HUDEP-2 (cell line): ENCODE measurements at regions not wholly inside any gene's neighbourhood (a gene's known extent, or its start where the extent isn't known, plus 50 kb on each side); places are given as distances from the start of the nearest gene placed in this dataset.
"Not testable (repeated sequence)": the region's sequence is repeated elsewhere in the genome, so short reads cannot be mapped to it uniquely, and the experiment has no call there.

ENCODE experiments used
- DNase-seq, 76 experiments: peaks; one replicate each; lab custom pipeline; 2025; ENCODE audit not compliant: unreplicated experiment in 76 of 76; lab: John Stamatoyannopoulos, UW

DNA sequence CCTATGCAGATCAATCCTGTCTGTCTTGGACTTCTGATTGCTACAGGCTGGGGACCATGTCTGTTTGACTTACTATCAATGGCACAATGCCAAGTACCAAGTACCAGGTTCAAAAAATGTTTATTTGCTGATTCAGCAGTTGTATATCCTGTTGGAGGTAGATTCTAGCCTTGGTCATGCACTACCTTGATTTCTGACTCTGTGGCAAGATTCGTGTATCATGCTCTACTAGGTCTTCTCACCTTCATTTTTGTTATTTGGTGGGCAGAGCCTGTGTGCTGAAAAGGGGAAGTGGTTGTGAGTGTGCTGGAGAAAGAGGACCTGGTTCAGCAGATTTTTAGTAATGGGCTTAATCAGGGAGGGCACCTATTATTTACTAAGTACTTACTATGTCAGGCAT is 192.4 kb upstream of the MYLIP start:
- peak in 3 of 76 experiments; percentile 8 to 18 (median 9) for DNase-seq

GRCh38 chr6:15935661-15936060 is 193.2 kb upstream of the MYLIP start:
- no peak for DNase-seq

- DNase-seq: not testable (repeated sequence)
Measured at GRCh38 chr6:15931697-15932096, 197.2 kb upstream of the MYLIP start.

- no peak for DNase-seq
Measured at GRCh38 chr6:15930207-15930606, 198.7 kb upstream of the MYLIP start.

DNA sequence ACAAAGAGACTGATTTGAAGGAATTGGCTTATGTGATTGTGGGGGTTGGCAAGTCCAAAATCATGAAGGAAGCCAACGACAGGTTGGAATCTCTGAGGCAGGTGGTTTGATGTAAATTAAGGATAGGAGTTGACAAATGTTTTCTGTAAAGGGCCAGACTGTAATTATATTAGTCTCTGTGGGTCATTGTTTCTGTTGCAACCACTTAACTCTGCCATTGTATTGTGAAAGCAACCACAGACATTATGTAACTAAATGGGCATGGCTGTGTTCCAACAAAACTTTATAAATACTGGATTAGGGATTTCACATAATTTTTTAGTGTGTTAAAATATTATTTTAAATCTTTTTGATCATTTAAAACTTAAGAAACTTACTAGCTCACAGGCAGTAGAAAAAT is 199.2 kb upstream of the MYLIP start:
- DNase-seq: no peak

- no peak for DNase-seq
Measured at GRCh38 chr6:15927531-15928225, 201.2 kb upstream of the MYLIP start.

- no peak for DNase-seq
Measured at GRCh38 chr6:15926256-15926655, 202.6 kb upstream of the MYLIP start.

DNA sequence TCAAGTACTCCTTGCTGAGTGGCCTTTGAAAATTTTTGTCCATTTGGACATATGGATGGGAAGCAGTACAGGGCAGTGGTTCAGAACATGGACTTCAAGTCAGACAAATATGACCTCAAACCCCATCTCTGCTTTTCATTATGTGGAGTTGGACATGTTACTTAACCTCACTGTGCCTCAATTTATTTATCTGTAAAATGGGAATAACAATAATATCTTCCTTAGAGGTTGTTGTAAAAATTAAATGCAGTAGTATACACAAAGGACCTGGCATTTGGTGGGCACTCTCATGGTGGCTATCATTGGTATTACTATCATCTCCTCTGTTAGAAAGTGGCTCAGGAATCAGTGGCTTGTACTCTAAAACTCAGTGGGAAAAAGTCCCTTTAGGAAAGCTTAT is 204.0 kb upstream of the MYLIP start:
- DNase-seq: no peak

DNA sequence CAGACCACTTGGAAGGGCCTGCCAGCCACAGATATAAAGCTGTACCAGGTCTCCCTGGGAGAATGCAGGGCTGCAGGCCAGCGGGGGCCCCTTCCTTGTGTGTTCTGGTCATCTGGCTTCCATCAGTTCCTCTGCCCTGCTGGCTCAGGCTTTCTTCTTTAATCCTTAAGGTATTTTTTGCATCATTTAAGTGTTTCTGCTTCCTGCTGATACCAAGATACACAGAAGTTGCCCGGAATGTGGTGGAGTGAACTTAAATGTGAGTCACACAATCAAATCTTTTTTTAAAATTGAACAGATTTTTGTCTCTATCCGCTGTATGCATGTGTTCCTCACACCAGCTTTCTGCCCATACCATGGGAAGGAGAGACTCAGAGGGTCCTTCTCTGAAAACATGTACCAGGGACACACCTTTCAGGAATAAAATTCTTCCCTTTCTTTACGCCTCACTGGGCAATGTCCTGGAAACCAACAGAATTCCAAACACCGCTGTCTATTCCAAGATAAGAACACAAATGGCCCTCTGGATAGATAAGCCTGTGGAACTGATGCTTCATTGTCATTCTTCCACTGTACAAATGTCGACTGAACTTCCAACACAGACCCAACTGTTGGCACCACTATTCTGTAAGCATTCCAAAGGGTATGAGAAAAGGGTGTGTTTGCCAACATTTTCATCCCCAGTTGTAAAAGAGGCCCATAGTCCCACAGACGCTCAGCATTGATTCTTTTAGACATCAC is 206.2 kb upstream of the MYLIP start:
- peak in 10 of 76 experiments; percentile 9 to 57 (median 30) for DNase-seq

DNA sequence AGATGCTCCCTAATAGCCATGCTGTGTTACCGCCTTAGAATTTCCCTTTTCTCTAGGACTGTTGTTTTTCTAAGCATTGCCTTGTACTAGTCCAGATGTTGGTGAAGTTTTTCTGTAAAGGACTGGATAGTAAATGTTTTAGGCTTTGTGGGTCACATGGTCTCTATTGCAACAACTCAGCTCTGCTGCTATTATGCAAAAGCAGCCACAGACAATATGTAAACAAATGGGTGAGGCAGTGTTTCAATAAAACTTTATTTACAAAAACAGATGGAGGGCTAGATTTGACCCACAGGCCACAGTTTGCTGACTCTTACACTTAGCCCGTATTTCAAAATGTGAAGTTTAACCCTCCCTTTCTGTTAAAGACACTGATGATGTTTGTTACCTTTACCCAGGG is 207.6 kb upstream of the MYLIP start:
- DNase-seq: no peak

GRCh38 chr6:15916581-15916980 is 212.3 kb upstream of the MYLIP start:
- peak in 9 of 76 experiments; percentile 15 to 50 (median 26) for DNase-seq

- DNase-seq: peak in 74 of 76 experiments; percentile 24 to 98 (median 82)
Measured at GRCh38 chr6:15915508-15916178, 213.2 kb upstream of the MYLIP start.

- no peak for DNase-seq
Measured at GRCh38 chr6:15914553-15914952, 214.3 kb upstream of the MYLIP start.

DNA sequence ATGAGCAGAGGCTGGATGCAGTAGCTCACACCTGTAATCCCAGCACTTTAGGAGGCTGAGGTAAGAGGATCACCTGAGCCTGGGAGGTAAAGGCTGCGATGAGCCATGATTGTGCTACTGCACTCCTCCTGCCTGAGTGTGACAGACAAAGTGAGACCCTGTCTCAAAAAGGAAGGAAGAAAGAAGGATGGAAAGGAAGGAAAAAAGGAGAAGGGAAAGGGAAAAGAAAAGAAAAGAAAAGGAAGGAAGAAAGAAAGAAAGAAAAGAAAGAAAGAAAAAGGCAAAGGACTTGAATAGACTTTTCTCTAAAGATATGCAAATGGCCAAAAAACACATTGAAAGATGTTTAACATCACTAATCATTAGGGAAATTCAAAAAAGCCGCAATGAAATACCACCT is 215.3 kb upstream of the MYLIP start:
- no peak for DNase-seq

GRCh38 chr6:15912505-15913400 is 216.1 kb upstream of the MYLIP start:
- no peak for DNase-seq

GRCh38 chr6:15911753-15912504 is 217.0 kb upstream of the MYLIP start:
- no peak for DNase-seq

DNA sequence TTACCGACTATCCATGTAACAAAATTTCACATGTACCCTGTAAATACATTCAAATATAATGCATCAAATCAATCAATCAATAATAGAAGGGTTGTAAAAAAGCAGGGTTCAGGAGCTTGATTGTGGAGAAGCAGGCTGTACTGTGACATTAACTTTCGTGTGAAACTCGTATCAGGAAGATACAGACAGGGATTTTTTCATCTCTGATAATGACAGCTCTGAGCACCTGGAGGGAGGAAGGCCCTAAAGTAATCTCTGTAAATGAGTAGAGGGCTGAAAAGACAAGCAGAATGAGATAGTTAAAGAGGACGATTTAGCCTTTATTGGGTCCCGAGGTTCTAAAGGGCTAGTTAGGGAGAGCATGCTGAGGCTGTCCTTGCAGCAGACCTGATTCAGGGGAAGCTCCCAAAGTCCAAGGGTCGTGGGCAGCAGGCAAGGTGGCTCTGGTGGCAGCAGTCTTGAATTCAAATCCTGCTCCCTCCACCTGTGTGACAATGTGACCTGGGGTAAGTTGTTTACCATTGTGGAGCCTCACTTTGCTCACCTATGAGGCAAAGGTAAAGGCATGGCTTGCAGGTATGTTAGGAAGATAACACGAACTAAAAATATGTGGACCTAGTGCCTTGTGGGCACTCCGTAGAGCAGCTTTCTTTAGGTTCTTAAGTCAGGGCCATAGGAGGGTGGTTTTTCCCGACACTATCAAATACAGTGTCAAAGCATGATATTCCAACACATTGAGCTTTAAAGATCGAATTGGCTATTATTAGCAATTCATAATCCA is 219.4 kb upstream of the MYLIP start:
- no peak for DNase-seq

DNA sequence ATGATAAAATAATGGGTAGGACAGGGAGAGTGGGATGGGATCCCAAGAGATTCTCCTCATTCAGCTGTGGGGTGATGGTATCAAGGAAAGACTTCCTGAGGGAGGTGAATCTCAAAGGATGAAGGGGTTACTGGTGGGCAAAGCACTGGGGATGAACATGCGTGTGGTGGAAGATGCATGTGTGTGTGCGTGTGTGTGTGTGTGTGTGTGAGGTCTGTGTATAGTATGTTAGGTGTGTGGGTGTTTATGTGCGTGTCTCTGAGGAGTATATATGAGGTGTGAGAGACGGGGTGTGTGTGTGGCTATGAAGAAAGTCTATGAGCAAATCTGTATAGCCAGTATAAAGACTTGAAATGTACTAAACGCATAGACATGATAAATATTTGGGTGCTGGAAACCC is 220.0 kb upstream of the MYLIP start:
- no peak for DNase-seq

DNA sequence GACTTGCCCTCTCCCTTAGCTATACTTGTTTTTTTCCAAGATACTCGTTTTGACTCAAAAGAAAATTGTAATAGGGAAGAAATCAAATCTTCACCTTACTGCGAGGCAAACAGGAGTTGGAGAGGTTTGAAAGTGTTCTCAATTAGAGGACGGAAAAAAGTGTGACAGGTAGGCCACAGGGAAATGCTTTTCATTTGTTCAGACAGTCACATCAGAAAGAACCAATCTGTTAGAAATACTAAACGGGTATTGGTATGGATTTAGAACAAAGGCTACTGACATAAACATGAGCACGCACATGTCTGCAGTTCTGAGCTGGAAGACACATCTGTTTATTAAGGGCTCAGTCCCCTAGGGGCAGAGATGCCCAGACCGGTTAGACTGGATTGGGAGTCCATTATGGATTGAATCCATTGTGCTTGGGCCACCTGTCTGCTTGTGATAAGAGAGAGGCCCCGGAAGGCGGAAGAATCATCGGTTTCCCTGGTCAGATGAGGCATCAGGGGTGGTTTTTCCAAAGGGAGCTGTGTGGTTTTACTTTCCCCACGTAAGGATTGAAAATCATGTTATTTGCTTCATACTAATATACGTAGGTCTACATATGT is 220.9 kb upstream of the MYLIP start:
- no peak for DNase-seq
